Kidney (tissue), 13 donors: ENCODE measurements at regions not wholly inside any gene's neighbourhood (a gene's known extent, or its start where the extent isn't known, plus 50 kb on each side); places are given as distances from the start of the nearest gene placed in this dataset.

Source experiments
- DNase-seq, 5 donors: peaks; one replicate each; pipeline ENCODE4 v3.0.0-alpha.2; 2013 to 2020
- FAIRE-seq: peaks from 2 replicates; lab custom pipeline; 2012; peaks lifted over from hg19 to GRCh38; lab: Jason Lieb, UNC
- H3K27ac ChIP-seq, 2 donors: one replicate each; pipeline ENCODE4 v1.7.0; 2013; ENCODE audit warnings: low read depth in 2 of 2, low read length in 2 of 2, inconsistent platforms in 1 of 2
- H3K27me3 ChIP-seq: one replicate; pipeline ENCODE4 v1.7.1; 2013; ENCODE audit warnings: low read length, inconsistent platforms; ENCODE audit not compliant: control insufficient read depth, insufficient read depth
- H3K36me3 ChIP-seq, 3 donors: one replicate each; pipeline versions ENCODE4 v1.7.0 to v1.7.1; 2013; ENCODE audit warnings: low read length in 3 of 3, control low read depth in 1 of 3, inconsistent platforms in 1 of 3; ENCODE audit not compliant: insufficient read depth in 3 of 3, control insufficient read depth in 2 of 3
- H3K4me1 ChIP-seq, 3 donors: one replicate each; pipeline versions ENCODE4 v1.7.0 to v1.7.1; 2013; ENCODE audit warnings: low read length in 3 of 3, inconsistent platforms in 1 of 3, low read depth in 1 of 3; ENCODE audit not compliant: control insufficient read depth in 2 of 3, insufficient read depth in 2 of 3
- H3K4me3 ChIP-seq, 3 donors: one replicate each; pipeline versions ENCODE4 v1.7.0 to v1.8.1; 2013; ENCODE audit warnings: low read length in 3 of 3, control low read depth in 1 of 3, inconsistent platforms in 1 of 3
- H3K9ac ChIP-seq, 3 donors: one replicate each; pipeline versions ENCODE4 v1.7.0 to v1.7.1; 2013; ENCODE audit warnings: low read length in 3 of 3, control low read depth in 1 of 3, inconsistent platforms in 1 of 3
- H3K9me3 ChIP-seq, 3 donors: one replicate each; pipeline versions ENCODE4 v1.7.0 to v1.7.1; 2013; ENCODE audit warnings: low read length in 3 of 3, control low read depth in 1 of 3, inconsistent platforms in 1 of 3; ENCODE audit not compliant: control insufficient read depth in 2 of 3, insufficient read depth in 1 of 3
- CTCF ChIP-seq: IDR thresholded peaks from 3 replicates; pipeline ENCODE4 v1.5.1; 2012; ENCODE audit warnings: mild to moderate bottlenecking, moderate library complexity, borderline replicate concordance; ENCODE audit not compliant: insufficient read depth; ENCODE audit errors: extremely low read depth
- intact Hi-C: fragments of 100-400 bp; cut with DNase I; formaldehyde crosslinking; loops from one replicate; pipeline ENCODE4 v1.11.1; 2022
- donor health status: control.
- donor health status: control.
- donor health status: control.
- donor health status: control.
- donor health status: control.
- donor health status: DM: yes; HTN: yes; CAD: no.
- donor health status: Normal renal cell carcinoma (clear cell type).

- Histone ChIP-seq H3K27me3 (no peaks in the 10 kb centered on the region), H3K9me3 (no peaks in the 10 kb centered on the region), H3K4me1 (no peaks in the 10 kb centered on the region), H3K36me3 (no peaks in the 10 kb centered on the region), H3K27ac (no peak overlapping the region), H3K4me3 (no peak overlapping the region), H3K9ac (no peak overlapping the region)
- DNase-seq (no peak), FAIRE-seq (no peak)
- intact Hi-C loops: no loop called here
- no peak for TF ChIP-seq CTCF
These were observed 53.9 kb upstream of the RBM15 start for GRCh38 chr1:110285316-110285715.

DNA sequence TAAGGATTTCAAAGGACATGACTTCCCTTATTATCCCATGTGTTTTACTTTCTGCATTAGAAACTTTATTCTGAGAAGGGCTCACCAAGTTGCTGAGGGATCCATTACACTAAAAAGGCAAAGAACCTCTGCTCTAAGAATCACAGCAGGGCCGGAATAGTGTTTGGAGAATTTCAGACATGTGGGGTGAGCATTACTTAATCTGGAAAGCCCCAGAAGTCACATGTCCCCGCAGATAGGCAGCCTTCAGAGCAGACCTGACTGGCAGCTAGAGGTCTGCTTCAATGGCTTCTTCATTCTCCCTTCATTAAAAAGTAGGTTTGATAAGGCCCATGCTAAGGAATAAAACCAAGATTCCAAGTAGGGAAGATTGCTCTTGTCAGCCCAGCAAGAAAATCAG, 52.6 kb upstream of the RBM15 start:
- H3K4me3 ChIP-seq: no peak overlapping the region
- DNase-seq: no peak
- H3K9ac ChIP-seq: no peak overlapping the region
- no peak for TF ChIP-seq CTCF
- H3K9me3 ChIP-seq: no peaks in the 10 kb centered on the region
- no peak for FAIRE-seq
- H3K27me3 ChIP-seq: no peaks in the 10 kb centered on the region
- no peaks in the 10 kb centered on the region for H3K4me1 ChIP-seq
- H3K36me3 ChIP-seq: no peaks in the 10 kb centered on the region
- no peak overlapping the region for H3K27ac ChIP-seq
- intact Hi-C loops: no loop called here

GRCh38 chr1:110288111-110288510, 51.1 kb upstream of the RBM15 start:
- DNase-seq: no peak
- H3K4me3 ChIP-seq: no peak overlapping the region
- no peak overlapping the region for H3K27ac ChIP-seq
- intact Hi-C loops: no loop called here
- no peak for TF ChIP-seq CTCF
- H3K27me3 ChIP-seq: no peaks in the 10 kb centered on the region
- H3K9me3 ChIP-seq: no peaks in the 10 kb centered on the region
- H3K36me3 ChIP-seq: no peaks in the 10 kb centered on the region
- H3K4me1 ChIP-seq: no peaks in the 10 kb centered on the region
- no peak overlapping the region for H3K9ac ChIP-seq
- FAIRE-seq: no peak
